H1 (cell line): ENCODE measurements at regions not wholly inside any gene's neighbourhood (a gene's known extent, or its start where the extent isn't known, plus 50 kb on each side); places are given as distances from the start of the nearest gene placed in this dataset.

Experiments used
- CTCF ChIA-PET: fragments of 300-600 bp; sonication (Branson Sonifier 250); formaldehyde crosslinking; loops from one replicate; lab custom pipeline; 2021; ENCODE audit not compliant: partially characterized antibody; lab: Charles Lee
- POLR2A ChIA-PET: fragments of 300-600 bp; sonication (Branson Sonifier 250); formaldehyde crosslinking; loops from one replicate; lab custom pipeline; 2021; ENCODE audit warnings: inconsistent platforms; ENCODE audit not compliant: partially characterized antibody; lab: Charles Lee
- DNase-seq, 2 experiments: peaks; one replicate each; pipeline versions ENCODE4 v3.0.0 to v3.0.0-alpha.2; 2010 to 2022; ENCODE audit warnings: low spot score in 2 of 2, low read depth in 1 of 2, mixed read lengths in 1 of 2
- FAIRE-seq: peaks from 2 replicates; lab custom pipeline; 2011; peaks lifted over from hg19 to GRCh38; lab: Jason Lieb, UNC
- H2AFZ ChIP-seq: 2 replicates; pipeline ENCODE4 v1.8.1; 2012; ENCODE audit warnings: low read length, inconsistent platforms
- H2AK5ac ChIP-seq: 2 replicates; pipeline ENCODE4 v1.6.1; 2013; ENCODE audit warnings: low read depth, low read length
- H2BK120ac ChIP-seq: replicated peaks from 2 replicates; pipeline ENCODE3; 2013; ENCODE audit warnings: low read depth, low read length, inconsistent platforms
- H2BK12ac ChIP-seq: 2 replicates; pipeline ENCODE4 v1.6.1; 2013; ENCODE audit warnings: low read depth, low read length
- H2BK15ac ChIP-seq: 2 replicates; pipeline ENCODE4 v1.6.1; 2013; ENCODE audit warnings: low read length
- H2BK20ac ChIP-seq: 2 replicates; pipeline ENCODE4 v1.6.1; 2013; ENCODE audit warnings: low read length
- H2BK5ac ChIP-seq: 2 replicates; pipeline ENCODE4 v1.6.1; 2013; ENCODE audit warnings: low read depth, low read length
- H3K14ac ChIP-seq: 2 replicates; pipeline ENCODE4 v1.6.1; 2013; ENCODE audit warnings: inconsistent platforms; ENCODE audit not compliant: insufficient read length
- H3K18ac ChIP-seq: 2 replicates; pipeline ENCODE4 v1.6.1; 2013; ENCODE audit warnings: low read length; ENCODE audit errors: extremely low read depth
- H3K23ac ChIP-seq: 2 replicates; pipeline ENCODE4 v1.6.1; 2013; ENCODE audit warnings: inconsistent platforms; ENCODE audit not compliant: insufficient read length
- H3K23me2 ChIP-seq: 2 replicates; pipeline ENCODE4 v1.6.1; 2013; ENCODE audit warnings: low read depth, low read length
- H3K27ac ChIP-seq: 2 replicates; pipeline ENCODE4 v1.6.1; 2011; ENCODE audit warnings: low read depth, low read length, inconsistent platforms
- H3K27me3 ChIP-seq, 4 experiments: replicated peaks in 1 of 4; 1 replicate in 1 of 4; 2 replicates in 3 of 4; pipeline versions ENCODE4 v1.6.1 to v1.8.1; 2011 to 2013; ENCODE audit warnings: low read length in 3 of 4, mild to moderate bottlenecking in 3 of 4, inconsistent platforms in 2 of 4, mixed read lengths in 2 of 4, moderate library complexity in 1 of 4; ENCODE audit not compliant: control insufficient read depth in 3 of 4, insufficient read depth in 3 of 4; ENCODE audit errors: extremely low read depth in 1 of 4
- H3K36me3 ChIP-seq, 4 experiments: 2 replicates each; pipeline versions ENCODE4 v1.6.1 to v1.8.1; 2011 to 2013; ENCODE audit warnings: mild to moderate bottlenecking in 4 of 4, low read length in 3 of 4, moderate library complexity in 2 of 4, control low read depth in 1 of 4, inconsistent platforms in 1 of 4; ENCODE audit not compliant: insufficient read depth in 4 of 4, control insufficient read depth in 2 of 4
- H3K4ac ChIP-seq: replicated peaks from 2 replicates; pipeline ENCODE3; 2013; ENCODE audit warnings: low read length, low read depth, mixed read lengths, inconsistent platforms; ENCODE audit not compliant: insufficient read length
- H3K4me1 ChIP-seq, 4 experiments: replicated peaks in 1 of 4; 1 replicate in 1 of 4; 2 replicates in 3 of 4; pipeline versions ENCODE4 v1.6.1 to v1.8.1; 2011 to 2013; ENCODE audit warnings: low read length in 3 of 4, inconsistent platforms in 2 of 4, mixed read lengths in 1 of 4; ENCODE audit not compliant: insufficient read depth in 4 of 4, control insufficient read depth in 3 of 4
- H3K4me2 ChIP-seq, 2 experiments: 2 replicates each; pipeline versions ENCODE4 v1.6.1 to v1.8.1; 2011 to 2013; ENCODE audit warnings: low read depth in 2 of 2, low read length in 2 of 2, control low read depth in 1 of 2, inconsistent platforms in 1 of 2, mild to moderate bottlenecking in 1 of 2; ENCODE audit not compliant: insufficient read depth in 1 of 2
- H3K4me3 ChIP-seq, 4 experiments: fragments of 200-600, 300-600 bp in 1 of 4; sonication (generic), shearing (Covaris generic), sonication (Bioruptor Twin) in 1 of 4; 2 replicates each; pipeline versions ENCODE4 v1.5.1 to v1.8.1; 2011 to 2016; ENCODE audit warnings: low read length in 4 of 4, low read depth in 3 of 4, control low read depth in 2 of 4, inconsistent platforms in 2 of 4, mild to moderate bottlenecking in 2 of 4, mixed read lengths in 1 of 4, moderate library complexity in 1 of 4; ENCODE audit not compliant: insufficient read depth in 2 of 4; ENCODE audit errors: extremely low read depth in 1 of 4
- H3K56ac ChIP-seq: replicated peaks from 2 replicates; pipeline ENCODE3; 2013; ENCODE audit warnings: low read depth, mild to moderate bottlenecking, mixed read lengths, low read length, inconsistent platforms; ENCODE audit not compliant: insufficient read length
- H3K79me1 ChIP-seq: 2 replicates; pipeline ENCODE4 v1.6.1; 2013; ENCODE audit warnings: low read depth, low read length, control low read depth
- H3K79me2 ChIP-seq, 2 experiments: 2 replicates each; pipeline versions ENCODE4 v1.6.1 to v1.8.1; 2012 to 2013; ENCODE audit warnings: low read length in 2 of 2, mild to moderate bottlenecking in 2 of 2, inconsistent platforms in 1 of 2; ENCODE audit not compliant: insufficient read depth in 2 of 2, control insufficient read depth in 1 of 2
- H3K9ac ChIP-seq, 4 experiments: replicated peaks in 1 of 4; 1 replicate in 1 of 4; 2 replicates in 3 of 4; pipeline versions ENCODE4 v1.6.1 to v1.8.1; 2011 to 2013; ENCODE audit warnings: low read depth in 3 of 4, low read length in 3 of 4, control low read depth in 2 of 4, mild to moderate bottlenecking in 2 of 4, moderate library complexity in 2 of 4, inconsistent platforms in 1 of 4; ENCODE audit errors: extremely low read depth in 1 of 4
- H3K9me3 ChIP-seq, 2 experiments: 2 replicates each; pipeline versions ENCODE4 v1.6.1 to v1.8.1; 2012 to 2013; ENCODE audit warnings: mild to moderate bottlenecking in 2 of 2, moderate library complexity in 2 of 2, control low read depth in 1 of 2, inconsistent platforms in 1 of 2, low read depth in 1 of 2, low read length in 1 of 2, mixed read lengths in 1 of 2; ENCODE audit not compliant: insufficient read depth in 2 of 2
- H4K20me1 ChIP-seq, 2 experiments: replicated peaks in 1 of 2; 2 replicates each; pipeline versions ENCODE3 to v1.8.1; 2011 to 2013; ENCODE audit warnings: inconsistent platforms in 2 of 2, low read length in 2 of 2, mild to moderate bottlenecking in 1 of 2; ENCODE audit not compliant: insufficient read depth in 2 of 2, control insufficient read depth in 1 of 2
- H4K5ac ChIP-seq: 2 replicates; pipeline ENCODE4 v1.6.1; 2013; ENCODE audit warnings: low read length, low read depth, mixed read lengths, inconsistent platforms; ENCODE audit not compliant: insufficient read length
- H4K8ac ChIP-seq: 2 replicates; pipeline ENCODE4 v1.8.0; 2013; ENCODE audit warnings: mild to moderate bottlenecking, moderate library complexity, low read length, inconsistent platforms; ENCODE audit not compliant: insufficient read depth; ENCODE audit errors: extremely low read depth
- H4K91ac ChIP-seq: replicated peaks from 2 replicates; pipeline ENCODE3; 2013; ENCODE audit warnings: low read length, mixed read lengths, inconsistent platforms; ENCODE audit not compliant: insufficient read length
- BRCA1 ChIP-seq: IDR thresholded peaks from 2 replicates; pipeline ENCODE4 v1.6.1; 2012; ENCODE audit warnings: low read depth, low read length, improper control_type of control experiment
- CBX5 ChIP-seq: fragments of 300-800, 300-1000 bp; sonication (generic); IDR thresholded peaks from 2 replicates; pipeline ENCODE4 v1.7.1; 2016; ENCODE audit warnings: antibody characterized with exemption, low read length, low read depth
- CREB1 ChIP-seq: IDR thresholded peaks from 2 replicates; pipeline ENCODE4 v1.6.1; 2012; ENCODE audit warnings: inconsistent platforms
- EP300 ChIP-seq, 2 experiments: IDR thresholded peaks; 1 replicate in 1 of 2; 2 replicates in 1 of 2; pipeline ENCODE4 v1.6.1; 2011 to 2012; ENCODE audit warnings: low read depth in 2 of 2, low read length in 2 of 2, mild to moderate bottlenecking in 2 of 2, borderline replicate concordance in 1 of 2, inconsistent platforms in 1 of 2, moderate library complexity in 1 of 2
- NRF1 ChIP-seq: IDR thresholded peaks from 2 replicates; pipeline ENCODE4 v1.6.1; 2011; ENCODE audit warnings: mild to moderate bottlenecking, low read depth, low read length, improper control_type of control experiment
- RXRA ChIP-seq: IDR thresholded peaks from 2 replicates; pipeline ENCODE4 v1.6.1; 2011; ENCODE audit warnings: low read depth, mild to moderate bottlenecking, low read length, moderate library complexity; ENCODE audit not compliant: insufficient read depth
- SIN3A ChIP-seq, 2 experiments: IDR thresholded peaks in 1 of 2; conservative IDR thresholded peaks in 1 of 2; 2 replicates each; pipeline ENCODE4 v1.6.1; 2011 to 2012; ENCODE audit warnings: low read length in 2 of 2, improper control_type of control experiment in 1 of 2, low read depth in 1 of 2, mild to moderate bottlenecking in 1 of 2
- SP1 ChIP-seq: IDR thresholded peaks from 2 replicates; pipeline ENCODE4 v1.6.1; 2011; ENCODE audit warnings: low read depth, low read length
- SRF ChIP-seq: IDR thresholded peaks from 2 replicates; pipeline ENCODE4 v1.6.1; 2011; ENCODE audit warnings: mild to moderate bottlenecking, low read depth, low read length, moderate library complexity
- USF2 ChIP-seq: IDR thresholded peaks from 2 replicates; pipeline ENCODE4 v1.6.1; 2011; ENCODE audit warnings: low read length, improper control_type of control experiment
- YY1 ChIP-seq: IDR thresholded peaks from 2 replicates; pipeline ENCODE4 v1.6.1; 2011; ENCODE audit warnings: low read depth, mild to moderate bottlenecking, low read length
- ZNF274 ChIP-seq: IDR thresholded peaks from 2 replicates; pipeline ENCODE4 v1.7.0; 2012; ENCODE audit warnings: low read length, borderline replicate concordance; ENCODE audit errors: extremely low read depth
- WGBS, 2 experiments: shearing (Covaris generic) in 1 of 2; methylation state at CpG; one replicate each; pipeline versions ENCODE4 v1.1.6 to v1.1.7; 2013 to 2015; ENCODE audit warnings: low lambda C conversion rate in 2 of 2, mixed read lengths in 2 of 2, inconsistent platforms in 1 of 2, low coverage in 1 of 2, missing lambda C conversion rate in 1 of 2; ENCODE audit not compliant: insufficient replicate concordance in 2 of 2, insufficient coverage in 1 of 2, insufficient read length in 1 of 2; ENCODE audit errors: extremely low coverage in 1 of 2, missing lambda C conversion rate in 1 of 2; 5-methylcytosine and 5-hydroxymethylcytosine counted together
- TF ChIP-seq, protein P1 (sequence below): IDR thresholded peaks from 2 replicates; pipeline ENCODE4 v1.6.1; 2012; ENCODE audit warnings: inconsistent platforms

GRCh38 chr13:83672612-83673011, 209.7 kb downstream of the SLITRK1 start:
- FAIRE-seq = no peak
- POLR2A ChIA-PET = no interaction called here
- H3K9me3 ChIP-seq = peaks cover 7 to 10% of the 10 kb centered on the region in 2 experiments

More at GRCh38 chr13:83672612-83673011, 209.7 kb downstream of the SLITRK1 start:
- Histone ChIP-seq H3K4me1 (no peaks in the 10 kb centered on the region), H2BK15ac (no peak overlapping the region), H4K91ac (no peak overlapping the region), H4K8ac (no peak overlapping the region), H3K27me3 (no peaks in the 10 kb centered on the region), H3K79me1 (no peaks in the 10 kb centered on the region), H3K79me2 (no peaks in the 10 kb centered on the region), H4K5ac (no peak overlapping the region), H3K27ac (no peak overlapping the region), H3K23ac (peak overlapping the region; percentile 70), H3K23me2 (no peaks in the 10 kb centered on the region), H3K9ac (no peak overlapping the region), H3K14ac (no peak overlapping the region), H3K56ac (no peak overlapping the region), H3K4me2 (no peak overlapping the region), H2BK12ac (no peak overlapping the region), H4K20me1 (no peaks in the 10 kb centered on the region), H3K36me3 (no peaks in the 10 kb centered on the region), H3K4me3 (no peak overlapping the region), H2BK120ac (no peak overlapping the region), H2AFZ (no peak overlapping the region), H2BK20ac (no peak overlapping the region), H2AK5ac (no peak overlapping the region), H2BK5ac (no peak overlapping the region), H3K4ac (no peak overlapping the region), H3K18ac (no peak overlapping the region)
- no peak for TF ChIP-seq NRF1
- no peak for TF ChIP-seq CBX5
- TF ChIP-seq USF2 = no peak
- TF ChIP-seq SP1 = no peak
- no peak for TF ChIP-seq SIN3A (conservative IDR thresholded peaks at IDR 0.05 in 1 of 2, IDR thresholded peaks at IDR 0.05 in 1 of 2; ENCODE audit: low read depth in 1 of 2, low read length in 2 of 2)
- TF ChIP-seq EP300 (IDR thresholded peaks at IDR 0.05; ENCODE audit: borderline replicate concordance in 1 of 2, low read depth in 2 of 2, low read length in 2 of 2) = no peak
- no peak for TF ChIP-seq ZNF274
- TF ChIP-seq BRCA1 = no peak
- TF ChIP-seq SRF = no peak
- TF ChIP-seq, protein P1, sequence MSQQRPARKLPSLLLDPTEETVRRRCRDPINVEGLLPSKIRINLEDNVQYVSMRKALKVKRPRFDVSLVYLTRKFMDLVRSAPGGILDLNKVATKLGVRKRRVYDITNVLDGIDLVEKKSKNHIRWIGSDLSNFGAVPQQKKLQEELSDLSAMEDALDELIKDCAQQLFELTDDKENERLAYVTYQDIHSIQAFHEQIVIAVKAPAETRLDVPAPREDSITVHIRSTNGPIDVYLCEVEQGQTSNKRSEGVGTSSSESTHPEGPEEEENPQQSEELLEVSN = no peak
- no peak for TF ChIP-seq RXRA
- TF ChIP-seq CREB1 = no peak
- TF ChIP-seq YY1 = no peak
- DNase-seq = no peak
- CTCF ChIA-PET = no interaction called here
- WGBS, 2 experiments = 90% methylated on average over 2 of the region's 2 CpGs; no CpG with 5 or more reads in 1 of the 2 experiments
